ENCODE measurements at regions not wholly inside any gene's neighbourhood (a gene's known extent, or its start where the extent isn't known, plus 50 kb on each side); places are given as distances from the start of the nearest gene placed in this dataset.
"Not testable (repeated sequence)": the region's sequence is repeated elsewhere in the genome, so short reads cannot be mapped to it uniquely, and the experiment has no call there.

DNA sequence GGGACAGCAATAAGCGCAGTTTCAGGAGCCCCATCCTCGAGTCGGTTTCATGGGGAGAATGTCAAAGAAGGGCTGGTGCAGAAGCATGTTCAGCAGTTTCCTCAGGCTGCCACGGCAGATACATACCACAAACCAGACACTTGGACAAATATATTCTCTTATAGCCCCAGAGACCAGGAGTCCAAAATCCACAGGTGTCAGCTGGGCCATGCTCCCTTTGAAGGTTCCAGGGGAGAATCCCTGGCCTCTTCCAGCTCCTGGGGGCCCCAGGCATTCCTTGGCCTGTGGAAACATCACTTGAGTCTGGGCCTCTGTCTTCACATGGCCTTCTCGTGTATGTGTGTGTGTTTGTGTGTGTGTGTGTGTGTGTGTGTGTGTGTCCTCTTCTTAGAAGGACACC lies 164.1 kb downstream of the UQCRFS1 start:
- no peak overlapping the region for H3K4me3 Mint-ChIP-seq
- no peak for ATAC-seq (replicated peaks in 1 of 4)
- no peaks in the 10 kb centered on the region for H3K4me1 Mint-ChIP-seq
- ChIA-PET POLR2A (no interaction called here), CTCF (no interaction called here)
- no peak for DNase-seq
- peaks cover 0 to 8% (median 5%) of the 10 kb centered on the region in 3 donors for H3K9me3 Mint-ChIP-seq
- no peaks in the 10 kb centered on the region for H3K36me3 Mint-ChIP-seq
- Histone ChIP-seq H3K27ac (ENCODE audit: low read length) (no peak overlapping the region), H3K4me3 (ENCODE audit: control insufficient read depth in 1 of 2, extremely low read depth in 1 of 2, low read length in 1 of 2) (no peak overlapping the region), H3K27me3 (replicated peaks in 1 of 2; ENCODE audit: control insufficient read depth in 2 of 2, extremely low read depth in 1 of 2, insufficient read depth in 2 of 2, low read length in 1 of 2) (peaks cover 0 to 11% of the 10 kb centered on the region in 2 experiments), H3K9me3 (no peaks in the 10 kb centered on the region), H3K4me1 (ENCODE audit: control insufficient read depth in 1 of 2, extremely low read depth in 1 of 2, insufficient read depth in 2 of 2, low read length in 2 of 2) (no peaks in the 10 kb centered on the region), H3K36me3 (ENCODE audit: control insufficient read depth in 2 of 2, extremely low read depth in 1 of 2, insufficient read depth in 1 of 2, low read length in 1 of 2) (no peaks in the 10 kb centered on the region)
- H3K27ac Mint-ChIP-seq, result no peak overlapping the region
- H3K27me3 Mint-ChIP-seq, result peaks cover 0 to 4% of the 10 kb centered on the region in 2 donors
- no CpG with 5 or more reads among the region's 5 CpGs for WGBS (ENCODE audit: insufficient coverage)

DNA sequence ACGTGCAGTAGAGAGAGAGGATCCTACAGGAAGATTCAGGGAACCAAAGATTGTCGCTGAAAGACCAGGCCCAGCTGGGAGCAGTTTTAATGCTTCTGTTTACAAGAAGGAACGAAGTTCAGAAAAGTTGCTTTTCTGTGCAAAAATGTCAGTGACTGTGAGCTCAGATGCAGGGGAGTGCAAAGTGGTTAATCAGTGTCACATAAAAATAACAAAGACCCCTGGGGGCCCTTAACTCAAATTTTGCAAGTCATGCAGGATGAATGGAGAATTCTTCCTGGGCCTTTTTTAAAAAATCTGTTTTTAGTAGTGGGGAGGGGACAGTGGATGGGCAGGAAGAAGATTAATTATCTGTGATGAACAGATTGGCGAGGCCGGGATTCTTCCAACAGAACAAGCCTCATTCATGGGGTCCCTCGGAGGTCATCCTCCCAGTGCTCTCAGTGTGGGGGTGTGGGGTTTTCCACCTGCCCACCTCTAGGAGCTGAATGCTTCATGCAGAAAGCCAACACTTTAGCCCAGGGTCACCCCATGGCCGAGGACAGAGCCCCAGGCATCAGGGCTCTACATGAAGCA lies 167.2 kb downstream of the UQCRFS1 start:
- Mint-ChIP-seq H3K4me3 (no peak overlapping the region), H3K4me1 (no peaks in the 10 kb centered on the region), H3K9me3 (peaks cover 0 to 4% (median 3%) of the 10 kb centered on the region in 3 donors), H3K36me3 (no peaks in the 10 kb centered on the region), H3K27me3 (peaks cover 6% of the 10 kb centered on the region in 2 donors), H3K27ac (no peak overlapping the region)
- H3K27ac ChIP-seq (ENCODE audit: low read length), result no peak overlapping the region
- no peaks in the 10 kb centered on the region for H3K4me1 ChIP-seq (ENCODE audit: control insufficient read depth in 1 of 2, extremely low read depth in 1 of 2, insufficient read depth in 2 of 2, low read length in 2 of 2)
- no peak overlapping the region for H3K4me3 ChIP-seq (ENCODE audit: control insufficient read depth in 1 of 2, extremely low read depth in 1 of 2, low read length in 1 of 2)
- ATAC-seq (replicated peaks in 1 of 4), result no peak
- H3K27me3 ChIP-seq (replicated peaks in 1 of 2; ENCODE audit: control insufficient read depth in 2 of 2, extremely low read depth in 1 of 2, insufficient read depth in 2 of 2, low read length in 1 of 2), result peaks cover 0 to 14% of the 10 kb centered on the region in 2 experiments
- H3K9me3 ChIP-seq, result no peaks in the 10 kb centered on the region
- POLR2A ChIA-PET, result no interaction called here
- no peak for DNase-seq
- 55% methylated on average over 2 of the region's 7 CpGs for WGBS (ENCODE audit: insufficient coverage)
- no peaks in the 10 kb centered on the region for H3K36me3 ChIP-seq (ENCODE audit: control insufficient read depth in 2 of 2, extremely low read depth in 1 of 2, insufficient read depth in 1 of 2, low read length in 1 of 2)
- CTCF ChIA-PET, result no interaction called here

DNA sequence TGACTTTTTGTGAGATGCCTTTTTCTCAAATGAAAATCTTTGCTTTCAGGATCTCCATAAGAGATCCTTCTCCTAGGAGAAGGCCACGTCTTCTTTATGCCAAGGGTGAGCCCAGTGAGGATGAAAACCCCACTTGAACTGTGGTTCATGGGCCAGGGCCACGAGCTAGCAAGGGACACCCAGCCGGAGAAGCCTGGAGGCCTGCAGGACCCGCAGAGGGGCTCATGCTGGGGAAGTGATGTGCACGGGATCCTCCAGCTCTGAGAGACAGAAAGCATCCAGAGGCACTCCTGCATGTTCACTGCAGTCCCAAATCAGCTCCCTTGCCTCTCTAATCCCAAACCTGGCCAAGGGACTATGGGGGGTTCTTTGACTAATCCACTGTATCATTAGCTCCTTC lies 168.9 kb downstream of the UQCRFS1 start:
- DNase-seq (no peak), ATAC-seq (replicated peaks in 1 of 4) (no peak)
- H3K36me3 Mint-ChIP-seq, result no peaks in the 10 kb centered on the region
- Histone ChIP-seq H3K27ac (ENCODE audit: low read length) (no peak overlapping the region), H3K36me3 (ENCODE audit: control insufficient read depth in 2 of 2, extremely low read depth in 1 of 2, insufficient read depth in 1 of 2, low read length in 1 of 2) (no peaks in the 10 kb centered on the region), H3K4me1 (ENCODE audit: control insufficient read depth in 1 of 2, extremely low read depth in 1 of 2, insufficient read depth in 2 of 2, low read length in 2 of 2) (no peaks in the 10 kb centered on the region), H3K9me3 (no peaks in the 10 kb centered on the region), H3K27me3 (replicated peaks in 1 of 2; ENCODE audit: control insufficient read depth in 2 of 2, extremely low read depth in 1 of 2, insufficient read depth in 2 of 2, low read length in 1 of 2) (peaks cover 0 to 14% of the 10 kb centered on the region in 2 experiments), H3K4me3 (ENCODE audit: control insufficient read depth in 1 of 2, extremely low read depth in 1 of 2, low read length in 1 of 2) (no peak overlapping the region)
- peaks cover 6% of the 10 kb centered on the region in 2 donors for H3K27me3 Mint-ChIP-seq
- WGBS (ENCODE audit: insufficient coverage), result 54% methylated on average over 5 of the region's 5 CpGs
- no peak overlapping the region for H3K27ac Mint-ChIP-seq
- POLR2A ChIA-PET, result no interaction called here
- H3K4me1 Mint-ChIP-seq, result no peaks in the 10 kb centered on the region
- no peak overlapping the region for H3K4me3 Mint-ChIP-seq
- H3K9me3 Mint-ChIP-seq, result peaks cover 0 to 4% (median 3%) of the 10 kb centered on the region in 3 donors
- CTCF ChIA-PET, result no interaction called here

GRCh38 chr19:29042450-29042849 lies 170.5 kb downstream of the UQCRFS1 start:
- WGBS (ENCODE audit: insufficient coverage), result 88% methylated on average over 1 of the region's 2 CpGs

GRCh38 chr19:29040951-29041350 lies 172.0 kb downstream of the UQCRFS1 start:
- H3K4me3 Mint-ChIP-seq, result no peak overlapping the region
- ATAC-seq (replicated peaks in 1 of 4) (no peak), DNase-seq (no peak)
- Histone ChIP-seq H3K4me1 (ENCODE audit: control insufficient read depth in 1 of 2, extremely low read depth in 1 of 2, insufficient read depth in 2 of 2, low read length in 2 of 2) (no peaks in the 10 kb centered on the region), H3K27ac (ENCODE audit: low read length) (no peak overlapping the region), H3K9me3 (no peaks in the 10 kb centered on the region), H3K27me3 (replicated peaks in 1 of 2; ENCODE audit: control insufficient read depth in 2 of 2, extremely low read depth in 1 of 2, insufficient read depth in 2 of 2, low read length in 1 of 2) (peaks cover 0 to 8% of the 10 kb centered on the region in 2 experiments), H3K4me3 (ENCODE audit: control insufficient read depth in 1 of 2, extremely low read depth in 1 of 2, low read length in 1 of 2) (no peak overlapping the region), H3K36me3 (ENCODE audit: control insufficient read depth in 2 of 2, extremely low read depth in 1 of 2, insufficient read depth in 1 of 2, low read length in 1 of 2) (no peaks in the 10 kb centered on the region)
- peaks cover 0 to 5% (median 4%) of the 10 kb centered on the region in 3 donors for H3K9me3 Mint-ChIP-seq
- ChIA-PET POLR2A (no interaction called here), CTCF (no interaction called here)
- no peak overlapping the region for H3K27ac Mint-ChIP-seq
- no CpG with 5 or more reads among the region's 6 CpGs for WGBS (ENCODE audit: insufficient coverage)
- H3K4me1 Mint-ChIP-seq, result no peaks in the 10 kb centered on the region
- peaks cover 6% of the 10 kb centered on the region in 2 donors for H3K27me3 Mint-ChIP-seq
- H3K36me3 Mint-ChIP-seq, result no peaks in the 10 kb centered on the region

More at GRCh38 chr19:29042450-29042849, 170.5 kb downstream of the UQCRFS1 start:
- no peak overlapping the region for H3K4me3 Mint-ChIP-seq
- Histone ChIP-seq H3K4me1 (ENCODE audit: control insufficient read depth in 1 of 2, extremely low read depth in 1 of 2, insufficient read depth in 2 of 2, low read length in 2 of 2) (no peaks in the 10 kb centered on the region), H3K27me3 (replicated peaks in 1 of 2; ENCODE audit: control insufficient read depth in 2 of 2, extremely low read depth in 1 of 2, insufficient read depth in 2 of 2, low read length in 1 of 2) (peaks cover 0 to 8% of the 10 kb centered on the region in 2 experiments), H3K4me3 (ENCODE audit: control insufficient read depth in 1 of 2, extremely low read depth in 1 of 2, low read length in 1 of 2) (no peak overlapping the region), H3K9me3 (no peaks in the 10 kb centered on the region), H3K27ac (ENCODE audit: low read length) (no peak overlapping the region), H3K36me3 (ENCODE audit: control insufficient read depth in 2 of 2, extremely low read depth in 1 of 2, insufficient read depth in 1 of 2, low read length in 1 of 2) (no peaks in the 10 kb centered on the region)
- CTCF ChIA-PET, result no interaction called here
- no peak for ATAC-seq (replicated peaks in 1 of 4)
- POLR2A ChIA-PET, result no interaction called here
- peaks cover 6% of the 10 kb centered on the region in 2 donors for H3K27me3 Mint-ChIP-seq
- H3K27ac Mint-ChIP-seq, result no peak overlapping the region
- DNase-seq, result no peak
- H3K36me3 Mint-ChIP-seq, result no peaks in the 10 kb centered on the region
- H3K9me3 Mint-ChIP-seq, result peaks cover 0 to 4% (median 3%) of the 10 kb centered on the region in 3 donors
- H3K4me1 Mint-ChIP-seq, result no peaks in the 10 kb centered on the region

DNA sequence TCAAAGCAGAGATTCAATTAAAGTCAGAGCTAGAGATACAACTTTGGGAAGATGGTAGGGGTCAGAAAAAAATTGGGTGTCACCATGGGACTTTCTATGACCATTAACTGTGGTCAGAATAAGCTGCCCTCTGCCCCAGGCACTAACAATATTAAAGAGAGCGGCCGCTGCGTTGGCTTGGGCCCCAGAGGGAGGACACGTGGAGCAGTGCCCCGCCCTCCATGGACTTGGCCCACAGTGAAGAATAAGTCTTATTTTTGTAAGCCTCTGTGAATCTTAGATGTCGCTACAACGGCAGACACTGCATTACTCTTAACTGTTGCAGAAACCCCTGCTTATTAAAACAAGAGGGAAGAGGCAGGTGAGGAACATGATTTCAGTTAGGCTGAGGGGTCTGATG lies 172.7 kb downstream of the UQCRFS1 start:
- Mint-ChIP-seq H3K4me3 (no peak overlapping the region), H3K27ac (no peak overlapping the region), H3K27me3 (peaks cover 6% of the 10 kb centered on the region in 2 donors), H3K4me1 (no peaks in the 10 kb centered on the region), H3K36me3 (no peaks in the 10 kb centered on the region), H3K9me3 (peaks cover 0 to 8% (median 4%) of the 10 kb centered on the region in 3 donors)
- POLR2A ChIA-PET, result interaction anchor here in 1 of 2 donors (0.6 kb wide), 1 partner anchor 999 kb away, joined by 5 read pairs; no protein-coding TSS in a partner anchor
- no peak overlapping the region for H3K27ac ChIP-seq (ENCODE audit: low read length)
- WGBS (ENCODE audit: insufficient coverage), result 84% methylated on average over 5 of the region's 7 CpGs
- CTCF ChIA-PET, result no interaction called here
- no peaks in the 10 kb centered on the region for H3K4me1 ChIP-seq (ENCODE audit: control insufficient read depth in 1 of 2, extremely low read depth in 1 of 2, insufficient read depth in 2 of 2, low read length in 2 of 2)
- no peaks in the 10 kb centered on the region for H3K36me3 ChIP-seq (ENCODE audit: control insufficient read depth in 2 of 2, extremely low read depth in 1 of 2, insufficient read depth in 1 of 2, low read length in 1 of 2)
- no peak overlapping the region for H3K4me3 ChIP-seq (ENCODE audit: control insufficient read depth in 1 of 2, extremely low read depth in 1 of 2, low read length in 1 of 2)
- no peak for ATAC-seq (replicated peaks in 1 of 4)
- H3K27me3 ChIP-seq (replicated peaks in 1 of 2; ENCODE audit: control insufficient read depth in 2 of 2, extremely low read depth in 1 of 2, insufficient read depth in 2 of 2, low read length in 1 of 2), result peaks cover 0 to 8% of the 10 kb centered on the region in 2 experiments
- H3K9me3 ChIP-seq, result no peaks in the 10 kb centered on the region
- no peak for DNase-seq

GRCh38 chr19:29039036-29039435 lies 173.9 kb downstream of the UQCRFS1 start:
- H3K36me3 Mint-ChIP-seq; POLR2A ChIA-PET; H3K4me3 ChIP-seq (ENCODE audit: control insufficient read depth in 1 of 2, extremely low read depth in 1 of 2, low read length in 1 of 2); H3K27ac Mint-ChIP-seq; DNase-seq; H3K9me3 ChIP-seq; H3K4me1 Mint-ChIP-seq; CTCF ChIA-PET; H3K4me1 ChIP-seq (ENCODE audit: control insufficient read depth in 1 of 2, extremely low read depth in 1 of 2, insufficient read depth in 2 of 2, low read length in 2 of 2); H3K27me3 Mint-ChIP-seq; H3K9me3 Mint-ChIP-seq; H3K4me3 Mint-ChIP-seq; H3K36me3 ChIP-seq (ENCODE audit: control insufficient read depth in 2 of 2, extremely low read depth in 1 of 2, insufficient read depth in 1 of 2, low read length in 1 of 2); ATAC-seq (replicated peaks in 1 of 4); H3K27ac ChIP-seq (ENCODE audit: low read length); H3K27me3 ChIP-seq (replicated peaks in 1 of 2; ENCODE audit: control insufficient read depth in 2 of 2, extremely low read depth in 1 of 2, insufficient read depth in 2 of 2, low read length in 1 of 2): not testable (repeated sequence)
- WGBS (ENCODE audit: insufficient coverage), result no CpG with 5 or more reads among the region's 3 CpGs
